ENCODE measurements at regions not wholly inside any gene's neighbourhood (a gene's known extent, or its start where the extent isn't known, plus 50 kb on each side); places are given as distances from the start of the nearest gene placed in this dataset.

- Mint-ChIP-seq H3K27ac (ENCODE audit: low read depth, unreplicated experiment) (no peak overlapping the region), H3K4me3 (ENCODE audit: unreplicated experiment) (no peak overlapping the region), H3K9me3 (ENCODE audit: unreplicated experiment) (peaks cover 5% of the 10 kb centered on the region), H3K27me3 (ENCODE audit: insufficient read depth, unreplicated experiment) (peaks cover 44% of the 10 kb centered on the region), H3K36me3 (ENCODE audit: insufficient read depth, unreplicated experiment) (no peaks in the 10 kb centered on the region), H3K4me1 (ENCODE audit: insufficient read depth, unreplicated experiment) (no peaks in the 10 kb centered on the region)
- ChIA-PET CTCF (interaction anchor here (0.6 to 1.1 kb wide), 4 partner anchors 9 to 1953 kb away, joined by 3 read pairs; no protein-coding TSS in a partner anchor), POLR2A (no interaction called here)
- BruUV-seq (replicated peaks): no TSS peak
- no peak for DNase-seq (ENCODE audit: unreplicated experiment)
- intact Hi-C loops (cut with micrococcal nuclease): no loop called here
- no peak for TF ChIP-seq CTCF (IDR thresholded peaks at IDR 0.05; ENCODE audit: unreplicated experiment)
Measured at GRCh38 chr1:213435715-213436114, 384.7 kb downstream of the RPS6KC1 start.

GRCh38 chr1:213438339-213438738 is 387.3 kb downstream of the RPS6KC1 start:
- DNase-seq (ENCODE audit: unreplicated experiment): no peak
- Mint-ChIP-seq H3K4me3 (ENCODE audit: unreplicated experiment) (no peak overlapping the region), H3K27me3 (ENCODE audit: insufficient read depth, unreplicated experiment) (peaks cover 26% of the 10 kb centered on the region), H3K27ac (ENCODE audit: low read depth, unreplicated experiment) (no peak overlapping the region), H3K36me3 (ENCODE audit: insufficient read depth, unreplicated experiment) (no peaks in the 10 kb centered on the region), H3K9me3 (ENCODE audit: unreplicated experiment) (peaks cover 5% of the 10 kb centered on the region), H3K4me1 (ENCODE audit: insufficient read depth, unreplicated experiment) (no peaks in the 10 kb centered on the region)
- BruUV-seq (replicated peaks): no TSS peak
- ChIA-PET CTCF (no interaction called here), POLR2A (no interaction called here)
- no peak for TF ChIP-seq CTCF (IDR thresholded peaks at IDR 0.05; ENCODE audit: unreplicated experiment)
- intact Hi-C loops (cut with micrococcal nuclease): no loop called here

- Mint-ChIP-seq H3K27ac (ENCODE audit: low read depth, unreplicated experiment) (no peak overlapping the region), H3K4me3 (ENCODE audit: unreplicated experiment) (no peak overlapping the region), H3K4me1 (ENCODE audit: insufficient read depth, unreplicated experiment) (no peaks in the 10 kb centered on the region), H3K9me3 (ENCODE audit: unreplicated experiment) (peaks cover 5% of the 10 kb centered on the region), H3K27me3 (ENCODE audit: insufficient read depth, unreplicated experiment) (peaks cover 23% of the 10 kb centered on the region), H3K36me3 (ENCODE audit: insufficient read depth, unreplicated experiment) (no peaks in the 10 kb centered on the region)
- BruUV-seq (replicated peaks): no TSS peak
- DNase-seq (ENCODE audit: unreplicated experiment): no peak
- POLR2A ChIA-PET: no interaction called here
- no peak for TF ChIP-seq CTCF (IDR thresholded peaks at IDR 0.05; ENCODE audit: unreplicated experiment)
- intact Hi-C loops (cut with micrococcal nuclease): no loop called here
- CTCF ChIA-PET: interaction anchor here (0.6 to 1.1 kb wide), 6 partner anchors 13 to 733 kb away, joined by 3 to 4 read pairs (median 3); no protein-coding TSS in a partner anchor
Measured at GRCh38 chr1:213439703-213440102, 388.7 kb downstream of the RPS6KC1 start.

- Mint-ChIP-seq H3K36me3 (ENCODE audit: insufficient read depth, unreplicated experiment) (no peaks in the 10 kb centered on the region), H3K4me1 (ENCODE audit: insufficient read depth, unreplicated experiment) (no peaks in the 10 kb centered on the region), H3K27me3 (ENCODE audit: insufficient read depth, unreplicated experiment) (peaks cover 31% of the 10 kb centered on the region), H3K27ac (ENCODE audit: low read depth, unreplicated experiment) (no peak overlapping the region), H3K4me3 (ENCODE audit: unreplicated experiment) (no peak overlapping the region), H3K9me3 (ENCODE audit: unreplicated experiment) (peaks cover 5% of the 10 kb centered on the region)
- no TSS peak for BruUV-seq (replicated peaks)
- DNase-seq (ENCODE audit: unreplicated experiment): no peak
- CTCF ChIA-PET: no interaction called here
- no peak for TF ChIP-seq CTCF (IDR thresholded peaks at IDR 0.05; ENCODE audit: unreplicated experiment)
- intact Hi-C loops (cut with micrococcal nuclease): no loop called here
- POLR2A ChIA-PET: no interaction called here
Measured at GRCh38 chr1:213440766-213441165, 389.7 kb downstream of the RPS6KC1 start.

All from MCF 10A (cell line).